BE2C (cell line): ENCODE measurements at regions not wholly inside any gene's neighbourhood (a gene's known extent, or its start where the extent isn't known, plus 50 kb on each side); places are given as distances from the start of the nearest gene placed in this dataset.

Experiments used
- DNase-seq: peaks from one replicate; pipeline ENCODE4 v3.0.0-alpha.2; 2020
- H3K27me3 ChIP-seq: fragments of 250-450 bp; sonication (Bioruptor Pico); 2 replicates; pipeline ENCODE4 v1.5.1; 2020; ENCODE audit warnings: mild to moderate bottlenecking
- H3K36me3 ChIP-seq: fragments of 250-450 bp; sonication (Bioruptor Pico); 2 replicates; pipeline ENCODE4 v1.5.1; 2020; ENCODE audit warnings: mild to moderate bottlenecking
- H3K4me1 ChIP-seq: fragments of 250-450 bp; sonication (Bioruptor Pico); 2 replicates; pipeline ENCODE4 v1.5.1; 2020
- H3K4me3 ChIP-seq: 2 replicates; pipeline ENCODE4 v1.5.1; 2011; ENCODE audit warnings: low read depth, low read length
- H3K9me3 ChIP-seq: fragments of 250-450 bp; sonication (Bioruptor Pico); 2 replicates; pipeline ENCODE4 v1.5.1; 2020
- TF ChIP-seq, protein P1 (sequence below): IDR thresholded peaks from 2 replicates; pipeline ENCODE4 v1.5.1; 2012; ENCODE audit warnings: mild to moderate bottlenecking, low read depth, low read length

DNA sequence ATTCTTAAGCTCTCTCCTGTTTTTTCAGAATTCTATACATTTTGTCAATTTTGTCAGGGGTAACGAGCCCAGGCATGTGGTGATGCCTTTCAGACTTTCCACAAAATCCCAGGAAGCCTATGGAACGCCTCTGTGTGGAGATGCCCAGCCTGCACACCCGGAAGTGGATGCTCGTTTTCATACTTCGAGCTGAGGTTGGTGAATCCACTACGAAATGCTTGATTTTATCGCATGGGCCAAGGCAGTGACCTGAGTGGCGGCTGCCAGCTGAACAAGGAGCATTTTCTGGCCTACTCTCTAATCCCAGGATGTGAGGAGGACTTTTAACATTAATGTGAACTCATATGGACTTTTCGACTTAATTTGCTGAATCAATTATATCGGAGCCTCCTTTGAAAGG lies 426.7 kb upstream of the B3GAT1 start:
- no peak for DNase-seq
- peaks cover 6% of the 10 kb centered on the region for H3K27me3 ChIP-seq
- H3K36me3 ChIP-seq, result no peaks in the 10 kb centered on the region
- H3K9me3 ChIP-seq, result no peaks in the 10 kb centered on the region
- H3K4me3 ChIP-seq, result no peak overlapping the region
- TF ChIP-seq, protein P1, sequence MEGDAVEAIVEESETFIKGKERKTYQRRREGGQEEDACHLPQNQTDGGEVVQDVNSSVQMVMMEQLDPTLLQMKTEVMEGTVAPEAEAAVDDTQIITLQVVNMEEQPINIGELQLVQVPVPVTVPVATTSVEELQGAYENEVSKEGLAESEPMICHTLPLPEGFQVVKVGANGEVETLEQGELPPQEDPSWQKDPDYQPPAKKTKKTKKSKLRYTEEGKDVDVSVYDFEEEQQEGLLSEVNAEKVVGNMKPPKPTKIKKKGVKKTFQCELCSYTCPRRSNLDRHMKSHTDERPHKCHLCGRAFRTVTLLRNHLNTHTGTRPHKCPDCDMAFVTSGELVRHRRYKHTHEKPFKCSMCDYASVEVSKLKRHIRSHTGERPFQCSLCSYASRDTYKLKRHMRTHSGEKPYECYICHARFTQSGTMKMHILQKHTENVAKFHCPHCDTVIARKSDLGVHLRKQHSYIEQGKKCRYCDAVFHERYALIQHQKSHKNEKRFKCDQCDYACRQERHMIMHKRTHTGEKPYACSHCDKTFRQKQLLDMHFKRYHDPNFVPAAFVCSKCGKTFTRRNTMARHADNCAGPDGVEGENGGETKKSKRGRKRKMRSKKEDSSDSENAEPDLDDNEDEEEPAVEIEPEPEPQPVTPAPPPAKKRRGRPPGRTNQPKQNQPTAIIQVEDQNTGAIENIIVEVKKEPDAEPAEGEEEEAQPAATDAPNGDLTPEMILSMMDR, result no peak
- H3K4me1 ChIP-seq, result no peaks in the 10 kb centered on the region

DNA sequence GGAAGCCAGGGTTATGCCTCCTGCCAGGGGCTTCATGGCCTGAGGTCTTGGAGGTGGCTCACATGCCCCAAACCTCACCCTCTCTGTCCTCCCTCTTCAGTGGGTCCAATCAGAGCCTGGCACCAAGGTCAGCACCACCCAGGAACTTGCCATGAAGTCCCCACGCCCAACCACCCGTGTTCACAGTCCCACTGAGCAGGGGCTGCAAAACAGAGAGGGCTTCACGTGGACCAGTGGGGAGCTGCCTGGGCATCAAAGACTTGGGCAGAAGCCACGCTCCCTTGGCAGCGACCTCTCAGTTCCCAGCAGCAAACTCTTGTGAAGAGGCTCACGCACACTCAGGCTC lies 425.8 kb upstream of the B3GAT1 start:
- no peak for DNase-seq
- H3K4me3 ChIP-seq, result no peak overlapping the region
- H3K36me3 ChIP-seq, result no peaks in the 10 kb centered on the region
- TF ChIP-seq, protein P1, result no peak
- peaks cover 6% of the 10 kb centered on the region for H3K27me3 ChIP-seq
- no peaks in the 10 kb centered on the region for H3K4me1 ChIP-seq
- no peaks in the 10 kb centered on the region for H3K9me3 ChIP-seq

DNA sequence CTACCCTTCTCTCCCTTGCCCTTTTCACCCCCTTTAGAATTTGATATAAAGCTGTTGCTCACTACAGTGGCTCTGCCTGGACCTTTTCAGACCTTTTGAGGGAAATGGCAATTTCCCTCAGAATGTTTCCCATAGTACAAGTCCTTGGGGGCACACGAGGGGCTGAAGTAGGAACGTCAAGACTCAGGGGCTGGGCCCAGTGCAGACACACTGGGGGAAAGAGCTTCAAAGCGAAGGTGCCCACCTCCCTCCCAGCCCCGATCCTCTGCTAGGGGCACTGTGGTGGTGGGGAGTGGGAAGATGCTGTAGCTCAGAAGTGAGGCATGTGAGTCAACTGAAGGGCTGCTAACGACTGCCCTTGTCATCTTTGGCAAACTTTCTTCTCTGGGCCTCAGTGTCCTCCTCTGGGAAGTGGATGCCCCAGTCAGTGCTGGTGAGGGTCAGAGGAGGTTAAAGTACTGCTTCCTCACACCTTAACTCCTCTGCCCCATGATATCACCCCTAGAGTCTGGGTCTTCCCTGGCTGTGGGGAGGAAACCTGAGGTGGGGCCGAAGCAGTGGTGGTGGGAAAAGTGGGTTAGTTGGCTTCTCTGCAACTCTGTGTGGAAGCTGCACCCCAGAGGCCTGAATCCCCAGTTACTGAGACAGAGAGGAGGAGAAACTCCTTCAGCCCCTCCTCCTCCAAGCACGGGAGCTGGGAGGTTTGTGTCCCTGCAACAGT lies 425.3 kb upstream of the B3GAT1 start:
- H3K9me3 ChIP-seq, result no peaks in the 10 kb centered on the region
- H3K4me1 ChIP-seq, result no peaks in the 10 kb centered on the region
- no peak overlapping the region for H3K4me3 ChIP-seq
- TF ChIP-seq, protein P1, result no peak
- peaks cover 6% of the 10 kb centered on the region for H3K27me3 ChIP-seq
- DNase-seq, result no peak
- no peaks in the 10 kb centered on the region for H3K36me3 ChIP-seq

DNA sequence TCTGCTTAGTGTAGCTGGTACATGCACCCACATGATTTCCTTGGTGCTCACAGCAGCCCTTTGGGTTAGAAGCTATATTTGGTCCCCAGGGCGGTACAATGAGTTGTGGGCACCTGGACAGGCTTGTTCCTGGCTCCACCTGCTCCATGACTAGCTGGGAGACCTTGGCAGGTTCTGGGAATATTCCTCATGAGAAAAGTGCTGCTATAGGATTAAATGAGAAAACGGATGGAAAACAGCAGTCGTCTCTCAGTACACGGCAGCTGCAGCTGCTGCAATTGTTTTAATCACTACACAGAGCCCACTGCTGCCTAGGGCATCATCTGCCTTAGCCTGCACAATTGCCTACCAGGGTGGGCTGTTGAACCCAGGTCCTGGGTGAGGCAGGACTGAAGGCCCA lies 424.5 kb upstream of the B3GAT1 start:
- H3K4me3 ChIP-seq, result no peak overlapping the region
- H3K4me1 ChIP-seq, result no peaks in the 10 kb centered on the region
- no peaks in the 10 kb centered on the region for H3K36me3 ChIP-seq
- TF ChIP-seq, protein P1, result no peak
- no peak for DNase-seq
- H3K27me3 ChIP-seq, result peaks cover 3% of the 10 kb centered on the region; the same call in 1 of the 2 replicates
- no peaks in the 10 kb centered on the region for H3K9me3 ChIP-seq

DNA sequence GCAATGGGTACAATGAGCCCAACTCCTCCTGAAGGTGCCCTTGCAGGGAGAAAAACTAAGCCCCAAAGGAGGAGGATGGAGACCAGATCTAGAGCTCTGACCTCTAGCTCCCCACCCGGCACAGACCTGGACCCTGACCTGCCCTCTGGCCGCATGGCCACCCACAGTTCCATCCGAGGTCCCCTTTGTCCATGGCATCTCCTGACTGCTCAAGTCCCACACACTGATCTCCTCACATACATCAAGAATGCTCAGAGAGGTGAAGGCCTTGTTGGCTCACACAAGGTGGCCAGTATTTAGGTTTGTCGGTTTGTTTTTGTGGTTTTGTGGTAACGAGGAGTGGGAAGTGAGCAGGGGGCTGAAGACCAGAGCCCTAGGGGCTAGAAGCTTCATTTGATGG lies 423.5 kb upstream of the B3GAT1 start:
- H3K4me1 ChIP-seq, result no peaks in the 10 kb centered on the region
- TF ChIP-seq, protein P1, result no peak
- H3K4me3 ChIP-seq, result no peak overlapping the region
- H3K27me3 ChIP-seq, result no peaks in the 10 kb centered on the region
- no peak for DNase-seq
- no peaks in the 10 kb centered on the region for H3K9me3 ChIP-seq
- H3K36me3 ChIP-seq, result no peaks in the 10 kb centered on the region

DNA sequence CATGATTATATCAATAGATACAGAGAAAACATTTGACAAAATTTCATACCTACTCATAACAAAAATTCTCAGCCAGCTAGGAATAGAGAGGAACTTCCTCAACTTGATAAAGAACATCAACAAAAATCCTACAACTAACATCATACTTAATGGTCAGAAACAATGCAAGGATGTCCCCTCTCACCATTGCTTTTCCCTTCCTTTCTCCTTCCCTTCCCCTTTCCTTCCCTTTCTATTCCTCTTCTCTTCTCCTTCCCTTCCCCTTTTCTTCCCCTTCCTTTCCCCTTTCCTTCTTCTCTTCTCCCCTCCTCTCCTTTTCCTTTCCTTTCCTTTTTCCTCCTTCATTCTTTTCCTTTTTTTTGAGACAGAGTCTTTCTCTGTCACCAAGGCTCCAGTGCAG lies 418.3 kb upstream of the B3GAT1 start:
- TF ChIP-seq, protein P1, result no peak
- Histone ChIP-seq H3K4me3 (no peak overlapping the region), H3K4me1 (no peaks in the 10 kb centered on the region), H3K36me3 (no peaks in the 10 kb centered on the region), H3K27me3 (no peaks in the 10 kb centered on the region), H3K9me3 (no peaks in the 10 kb centered on the region)
- DNase-seq, result no peak
